ENCODE measurements at regions not wholly inside any gene's neighbourhood (a gene's known extent, or its start where the extent isn't known, plus 50 kb on each side); places are given as distances from the start of the nearest gene placed in this dataset.

- H3K4me3 Mint-ChIP-seq (ENCODE audit: unreplicated experiment): no peak overlapping the region
- DNase-seq: no peak
- H3K4me1 Mint-ChIP-seq (ENCODE audit: low read depth, unreplicated experiment): no peaks in the 10 kb centered on the region
- TF ChIP-seq CTCF (IDR thresholded peaks at IDR 0.05; ENCODE audit: partially characterized antibody, unreplicated experiment): no peak
- H3K27ac Mint-ChIP-seq (ENCODE audit: unreplicated experiment): no peak overlapping the region
- H3K36me3 Mint-ChIP-seq (ENCODE audit: unreplicated experiment): no peaks in the 10 kb centered on the region
- H3K9me3 Mint-ChIP-seq (ENCODE audit: unreplicated experiment): peaks cover 4% of the 10 kb centered on the region
- no peaks in the 10 kb centered on the region for H3K27me3 Mint-ChIP-seq (ENCODE audit: unreplicated experiment)
These were observed 422.9 kb downstream of the GJA1 start for GRCh38 chr6:121858310-121858709.

- no peaks in the 10 kb centered on the region for H3K36me3 Mint-ChIP-seq (ENCODE audit: unreplicated experiment)
- no peak for TF ChIP-seq CTCF (IDR thresholded peaks at IDR 0.05; ENCODE audit: partially characterized antibody, unreplicated experiment)
- no peaks in the 10 kb centered on the region for H3K27me3 Mint-ChIP-seq (ENCODE audit: unreplicated experiment)
- H3K9me3 Mint-ChIP-seq (ENCODE audit: unreplicated experiment): peaks cover 4% of the 10 kb centered on the region
- H3K27ac Mint-ChIP-seq (ENCODE audit: unreplicated experiment): no peak overlapping the region
- no peak for DNase-seq
- no peaks in the 10 kb centered on the region for H3K4me1 Mint-ChIP-seq (ENCODE audit: low read depth, unreplicated experiment)
- no peak overlapping the region for H3K4me3 Mint-ChIP-seq (ENCODE audit: unreplicated experiment)
These were observed 423.5 kb downstream of the GJA1 start for GRCh38 chr6:121858986-121859385.

DNA sequence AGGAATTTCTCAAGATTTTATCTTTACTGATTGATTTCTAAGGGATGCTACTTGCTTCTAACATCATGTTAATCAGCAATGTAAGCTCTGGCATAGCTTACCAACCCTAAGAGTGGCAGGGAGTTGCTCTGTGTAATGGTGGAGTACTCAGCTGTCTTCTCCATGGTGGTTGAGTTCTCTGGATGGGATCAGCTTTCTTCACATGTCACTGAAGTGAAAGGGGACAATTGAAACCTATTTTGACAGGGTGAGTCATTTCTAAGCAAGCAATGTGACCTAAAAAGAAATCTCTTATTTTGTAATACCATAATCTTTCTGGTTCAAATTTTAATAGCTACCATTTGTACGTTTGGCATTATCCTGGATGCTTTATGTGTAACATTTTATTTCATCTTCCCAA, 430.4 kb downstream of the GJA1 start:
- Mint-ChIP-seq H3K9me3 (ENCODE audit: unreplicated experiment) (peaks cover 1% of the 10 kb centered on the region), H3K4me3 (ENCODE audit: unreplicated experiment) (no peak overlapping the region), H3K36me3 (ENCODE audit: unreplicated experiment) (no peaks in the 10 kb centered on the region), H3K27ac (ENCODE audit: unreplicated experiment) (no peak overlapping the region), H3K27me3 (ENCODE audit: unreplicated experiment) (no peaks in the 10 kb centered on the region), H3K4me1 (ENCODE audit: low read depth, unreplicated experiment) (no peaks in the 10 kb centered on the region)
- no peak for DNase-seq
- TF ChIP-seq CTCF (IDR thresholded peaks at IDR 0.05; ENCODE audit: partially characterized antibody, unreplicated experiment): no peak

- no peak for DNase-seq
- Mint-ChIP-seq H3K27me3 (ENCODE audit: unreplicated experiment) (no peaks in the 10 kb centered on the region), H3K27ac (ENCODE audit: unreplicated experiment) (no peak overlapping the region), H3K36me3 (ENCODE audit: unreplicated experiment) (no peaks in the 10 kb centered on the region), H3K4me3 (ENCODE audit: unreplicated experiment) (no peak overlapping the region), H3K9me3 (ENCODE audit: unreplicated experiment) (peaks cover 1% of the 10 kb centered on the region), H3K4me1 (ENCODE audit: low read depth, unreplicated experiment) (no peaks in the 10 kb centered on the region)
- no peak for TF ChIP-seq CTCF (IDR thresholded peaks at IDR 0.05; ENCODE audit: partially characterized antibody, unreplicated experiment)
These were observed 431.6 kb downstream of the GJA1 start for GRCh38 chr6:121867095-121867494.

GRCh38 chr6:121868206-121868605, 432.8 kb downstream of the GJA1 start:
- Mint-ChIP-seq H3K36me3 (ENCODE audit: unreplicated experiment) (peaks cover 5% of the 10 kb centered on the region), H3K4me1 (ENCODE audit: low read depth, unreplicated experiment) (no peaks in the 10 kb centered on the region), H3K9me3 (ENCODE audit: unreplicated experiment) (peaks cover 5% of the 10 kb centered on the region), H3K4me3 (ENCODE audit: unreplicated experiment) (no peak overlapping the region), H3K27me3 (ENCODE audit: unreplicated experiment) (no peaks in the 10 kb centered on the region), H3K27ac (ENCODE audit: unreplicated experiment) (no peak overlapping the region)
- TF ChIP-seq CTCF (IDR thresholded peaks at IDR 0.05; ENCODE audit: partially characterized antibody, unreplicated experiment): no peak
- DNase-seq: no peak
